GM06990 (cell line): ENCODE measurements at regions not wholly inside any gene's neighbourhood (a gene's known extent, or its start where the extent isn't known, plus 50 kb on each side); places are given as distances from the start of the nearest gene placed in this dataset.

Experiments
- DNase-seq: peaks from one replicate; pipeline ENCODE4 v3.0.0-alpha.2; 2011; ENCODE audit not compliant: insufficient read length; ENCODE audit errors: extremely low read depth
- H3K27me3 ChIP-seq: replicated peaks from 2 replicates; pipeline ENCODE4 v1.6.0; 2011; ENCODE audit warnings: low read length; ENCODE audit not compliant: control insufficient read depth, insufficient read depth
- H3K36me3 ChIP-seq: 2 replicates; pipeline ENCODE4 v1.5.1; 2011; ENCODE audit warnings: low read length; ENCODE audit not compliant: control insufficient read depth, insufficient read depth
- H3K4me3 ChIP-seq: replicated peaks from 2 replicates; pipeline ENCODE4 v1.5.1; 2011; ENCODE audit warnings: low read depth, mild to moderate bottlenecking, control low read depth, low read length
- CTCF ChIP-seq: IDR thresholded peaks from 2 replicates; pipeline ENCODE4 v1.5.1; 2011; ENCODE audit warnings: low read length, control low read depth, mild to moderate bottlenecking, inconsistent platforms; ENCODE audit not compliant: insufficient read depth, poor library complexity, severe bottlenecking

- no peak for TF ChIP-seq CTCF
- no peaks in the 10 kb centered on the region for H3K27me3 ChIP-seq
- DNase-seq, result no peak
- H3K4me3 ChIP-seq, result no peak overlapping the region
- no peaks in the 10 kb centered on the region for H3K36me3 ChIP-seq
Observed at GRCh38 chr6:88481519-88481918, 315.4 kb upstream of the CNR1 start.

DNA sequence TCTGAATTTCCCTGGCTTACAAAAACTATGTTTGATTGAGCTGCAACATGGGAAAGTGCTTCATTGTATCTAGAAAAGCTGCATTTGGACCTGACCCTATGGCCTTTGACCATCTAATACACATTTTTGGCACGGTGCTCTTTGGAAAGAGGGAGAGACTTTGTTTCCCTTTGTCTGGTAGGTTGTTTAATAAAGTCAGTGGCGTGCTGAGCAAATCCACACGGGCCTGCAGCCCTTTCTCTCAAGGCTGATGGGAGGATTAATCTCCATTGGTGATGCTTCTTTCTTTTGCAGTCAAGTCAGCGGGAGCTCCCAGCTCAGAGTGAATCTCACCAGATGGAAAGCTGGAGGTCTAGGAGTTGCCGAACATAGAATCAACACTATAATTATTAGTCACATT, 314.7 kb upstream of the CNR1 start:
- Histone ChIP-seq H3K36me3 (no peaks in the 10 kb centered on the region), H3K4me3 (no peak overlapping the region), H3K27me3 (no peaks in the 10 kb centered on the region)
- no peak for TF ChIP-seq CTCF
- no peak for DNase-seq

DNA sequence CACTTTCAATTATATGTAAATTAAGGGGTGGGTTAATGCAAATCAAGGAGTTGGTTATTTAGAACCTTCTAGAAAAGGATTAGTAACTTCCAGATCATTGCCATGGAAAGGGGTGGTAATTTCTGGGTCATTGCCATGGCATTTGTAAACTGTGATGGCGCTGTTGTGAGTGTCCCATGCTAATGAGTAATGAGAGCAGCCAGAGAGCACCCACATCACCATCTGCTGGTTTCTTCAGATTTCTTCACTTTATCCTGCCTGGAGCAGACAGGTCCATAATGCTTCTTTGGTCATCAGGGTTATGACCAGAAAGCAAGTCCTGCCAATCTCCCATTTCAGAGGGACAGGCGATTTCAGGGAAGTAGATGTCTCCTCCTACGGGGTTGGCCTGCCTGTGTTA, 311.3 kb upstream of the CNR1 start:
- no peak for DNase-seq
- Histone ChIP-seq H3K36me3 (no peaks in the 10 kb centered on the region), H3K4me3 (no peak overlapping the region), H3K27me3 (no peaks in the 10 kb centered on the region)
- no peak for TF ChIP-seq CTCF

DNA sequence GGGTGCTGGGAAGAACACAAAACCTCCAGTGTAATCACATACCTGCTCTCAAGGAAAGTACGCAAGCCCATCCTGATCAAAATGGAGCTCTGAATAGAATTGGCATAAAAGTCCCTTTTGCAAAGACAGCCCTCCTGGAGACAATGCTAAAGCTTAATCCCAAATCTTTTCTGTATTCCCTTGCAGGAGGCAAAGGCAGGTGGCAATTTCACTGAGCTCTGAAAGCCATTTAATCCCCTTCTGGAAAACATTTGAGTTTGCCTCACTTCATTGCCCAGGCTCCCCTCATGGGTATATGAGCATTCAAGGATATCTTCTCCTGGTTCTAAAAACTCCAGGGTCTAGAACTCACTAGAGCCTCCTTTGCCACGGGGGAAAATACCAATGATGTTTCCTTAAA, 310.2 kb upstream of the CNR1 start:
- no peak for DNase-seq
- no peaks in the 10 kb centered on the region for H3K27me3 ChIP-seq
- no peak overlapping the region for H3K4me3 ChIP-seq
- TF ChIP-seq CTCF, result no peak
- H3K36me3 ChIP-seq, result no peaks in the 10 kb centered on the region

DNA sequence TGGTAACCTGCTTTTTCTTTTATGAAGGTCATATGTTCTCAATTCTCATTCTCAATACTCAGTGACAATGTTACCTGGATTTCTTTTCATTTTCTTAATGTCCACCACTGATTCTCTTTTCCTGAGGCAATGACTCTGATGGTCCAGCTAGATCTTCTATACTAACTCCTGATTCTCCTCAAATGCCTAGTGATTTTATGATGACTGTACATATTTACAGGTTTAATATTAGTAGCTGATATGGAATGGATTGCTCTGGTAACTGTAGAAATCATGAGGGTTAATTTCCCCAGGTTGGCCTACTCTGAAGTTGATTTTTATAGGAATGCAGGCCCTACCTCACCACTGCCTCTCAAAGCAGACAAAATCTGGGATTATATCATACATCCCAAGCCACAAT, 308.6 kb upstream of the CNR1 start:
- DNase-seq, result no peak
- H3K27me3 ChIP-seq, result no peaks in the 10 kb centered on the region
- TF ChIP-seq CTCF, result no peak

DNA sequence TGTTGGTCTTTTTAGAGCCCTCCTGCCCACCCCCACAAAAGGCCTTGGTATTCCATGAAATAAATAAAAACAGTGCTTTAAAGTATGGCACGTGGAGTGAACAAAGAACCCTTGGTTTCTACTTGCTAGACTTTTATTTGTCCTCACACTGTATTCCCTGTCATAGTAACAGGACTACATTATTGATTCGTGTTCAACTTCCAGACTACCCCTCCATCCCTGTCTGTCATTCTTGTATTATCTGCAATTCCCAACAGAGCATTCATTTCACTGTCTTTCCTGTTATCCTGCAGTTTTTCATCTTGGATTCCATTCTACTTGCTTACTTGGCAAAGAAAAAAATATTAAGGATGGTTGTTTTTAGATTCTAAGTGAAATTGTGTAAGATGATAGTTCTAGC, 307.4 kb upstream of the CNR1 start:
- Histone ChIP-seq H3K4me3 (no peak overlapping the region), H3K27me3 (no peaks in the 10 kb centered on the region), H3K36me3 (no peaks in the 10 kb centered on the region)
- TF ChIP-seq CTCF, result no peak
- no peak for DNase-seq

More for the DNA sequence above, 308.6 kb upstream of the CNR1 start:
- Histone ChIP-seq H3K36me3 (no peaks in the 10 kb centered on the region), H3K4me3 (no peak overlapping the region)
